ENCODE measurements at regions not wholly inside any gene's neighbourhood (a gene's known extent, or its start where the extent isn't known, plus 50 kb on each side); places are given as distances from the start of the nearest gene placed in this dataset.

DNA sequence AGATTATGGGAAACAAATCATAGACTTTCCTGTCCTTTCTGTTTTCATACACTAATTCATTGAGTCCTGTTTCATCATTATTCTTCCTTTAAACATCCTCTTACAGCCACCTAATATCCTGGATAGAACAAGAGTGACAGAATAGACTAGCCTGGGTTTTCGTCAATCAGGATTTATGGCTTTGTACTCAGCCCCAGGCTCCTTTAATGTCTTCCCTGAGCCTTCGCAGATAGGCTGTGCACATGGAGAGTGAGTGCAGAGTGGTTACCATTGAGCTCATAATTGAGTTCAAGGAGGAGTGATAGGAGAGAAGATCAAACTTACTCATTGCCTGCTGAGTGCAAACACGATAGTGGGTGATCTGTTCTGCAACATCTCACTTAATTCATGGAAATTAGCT is 304.9 kb downstream of the TDRD3 start (continued):
- TF ChIP-seq, protein P1, sequence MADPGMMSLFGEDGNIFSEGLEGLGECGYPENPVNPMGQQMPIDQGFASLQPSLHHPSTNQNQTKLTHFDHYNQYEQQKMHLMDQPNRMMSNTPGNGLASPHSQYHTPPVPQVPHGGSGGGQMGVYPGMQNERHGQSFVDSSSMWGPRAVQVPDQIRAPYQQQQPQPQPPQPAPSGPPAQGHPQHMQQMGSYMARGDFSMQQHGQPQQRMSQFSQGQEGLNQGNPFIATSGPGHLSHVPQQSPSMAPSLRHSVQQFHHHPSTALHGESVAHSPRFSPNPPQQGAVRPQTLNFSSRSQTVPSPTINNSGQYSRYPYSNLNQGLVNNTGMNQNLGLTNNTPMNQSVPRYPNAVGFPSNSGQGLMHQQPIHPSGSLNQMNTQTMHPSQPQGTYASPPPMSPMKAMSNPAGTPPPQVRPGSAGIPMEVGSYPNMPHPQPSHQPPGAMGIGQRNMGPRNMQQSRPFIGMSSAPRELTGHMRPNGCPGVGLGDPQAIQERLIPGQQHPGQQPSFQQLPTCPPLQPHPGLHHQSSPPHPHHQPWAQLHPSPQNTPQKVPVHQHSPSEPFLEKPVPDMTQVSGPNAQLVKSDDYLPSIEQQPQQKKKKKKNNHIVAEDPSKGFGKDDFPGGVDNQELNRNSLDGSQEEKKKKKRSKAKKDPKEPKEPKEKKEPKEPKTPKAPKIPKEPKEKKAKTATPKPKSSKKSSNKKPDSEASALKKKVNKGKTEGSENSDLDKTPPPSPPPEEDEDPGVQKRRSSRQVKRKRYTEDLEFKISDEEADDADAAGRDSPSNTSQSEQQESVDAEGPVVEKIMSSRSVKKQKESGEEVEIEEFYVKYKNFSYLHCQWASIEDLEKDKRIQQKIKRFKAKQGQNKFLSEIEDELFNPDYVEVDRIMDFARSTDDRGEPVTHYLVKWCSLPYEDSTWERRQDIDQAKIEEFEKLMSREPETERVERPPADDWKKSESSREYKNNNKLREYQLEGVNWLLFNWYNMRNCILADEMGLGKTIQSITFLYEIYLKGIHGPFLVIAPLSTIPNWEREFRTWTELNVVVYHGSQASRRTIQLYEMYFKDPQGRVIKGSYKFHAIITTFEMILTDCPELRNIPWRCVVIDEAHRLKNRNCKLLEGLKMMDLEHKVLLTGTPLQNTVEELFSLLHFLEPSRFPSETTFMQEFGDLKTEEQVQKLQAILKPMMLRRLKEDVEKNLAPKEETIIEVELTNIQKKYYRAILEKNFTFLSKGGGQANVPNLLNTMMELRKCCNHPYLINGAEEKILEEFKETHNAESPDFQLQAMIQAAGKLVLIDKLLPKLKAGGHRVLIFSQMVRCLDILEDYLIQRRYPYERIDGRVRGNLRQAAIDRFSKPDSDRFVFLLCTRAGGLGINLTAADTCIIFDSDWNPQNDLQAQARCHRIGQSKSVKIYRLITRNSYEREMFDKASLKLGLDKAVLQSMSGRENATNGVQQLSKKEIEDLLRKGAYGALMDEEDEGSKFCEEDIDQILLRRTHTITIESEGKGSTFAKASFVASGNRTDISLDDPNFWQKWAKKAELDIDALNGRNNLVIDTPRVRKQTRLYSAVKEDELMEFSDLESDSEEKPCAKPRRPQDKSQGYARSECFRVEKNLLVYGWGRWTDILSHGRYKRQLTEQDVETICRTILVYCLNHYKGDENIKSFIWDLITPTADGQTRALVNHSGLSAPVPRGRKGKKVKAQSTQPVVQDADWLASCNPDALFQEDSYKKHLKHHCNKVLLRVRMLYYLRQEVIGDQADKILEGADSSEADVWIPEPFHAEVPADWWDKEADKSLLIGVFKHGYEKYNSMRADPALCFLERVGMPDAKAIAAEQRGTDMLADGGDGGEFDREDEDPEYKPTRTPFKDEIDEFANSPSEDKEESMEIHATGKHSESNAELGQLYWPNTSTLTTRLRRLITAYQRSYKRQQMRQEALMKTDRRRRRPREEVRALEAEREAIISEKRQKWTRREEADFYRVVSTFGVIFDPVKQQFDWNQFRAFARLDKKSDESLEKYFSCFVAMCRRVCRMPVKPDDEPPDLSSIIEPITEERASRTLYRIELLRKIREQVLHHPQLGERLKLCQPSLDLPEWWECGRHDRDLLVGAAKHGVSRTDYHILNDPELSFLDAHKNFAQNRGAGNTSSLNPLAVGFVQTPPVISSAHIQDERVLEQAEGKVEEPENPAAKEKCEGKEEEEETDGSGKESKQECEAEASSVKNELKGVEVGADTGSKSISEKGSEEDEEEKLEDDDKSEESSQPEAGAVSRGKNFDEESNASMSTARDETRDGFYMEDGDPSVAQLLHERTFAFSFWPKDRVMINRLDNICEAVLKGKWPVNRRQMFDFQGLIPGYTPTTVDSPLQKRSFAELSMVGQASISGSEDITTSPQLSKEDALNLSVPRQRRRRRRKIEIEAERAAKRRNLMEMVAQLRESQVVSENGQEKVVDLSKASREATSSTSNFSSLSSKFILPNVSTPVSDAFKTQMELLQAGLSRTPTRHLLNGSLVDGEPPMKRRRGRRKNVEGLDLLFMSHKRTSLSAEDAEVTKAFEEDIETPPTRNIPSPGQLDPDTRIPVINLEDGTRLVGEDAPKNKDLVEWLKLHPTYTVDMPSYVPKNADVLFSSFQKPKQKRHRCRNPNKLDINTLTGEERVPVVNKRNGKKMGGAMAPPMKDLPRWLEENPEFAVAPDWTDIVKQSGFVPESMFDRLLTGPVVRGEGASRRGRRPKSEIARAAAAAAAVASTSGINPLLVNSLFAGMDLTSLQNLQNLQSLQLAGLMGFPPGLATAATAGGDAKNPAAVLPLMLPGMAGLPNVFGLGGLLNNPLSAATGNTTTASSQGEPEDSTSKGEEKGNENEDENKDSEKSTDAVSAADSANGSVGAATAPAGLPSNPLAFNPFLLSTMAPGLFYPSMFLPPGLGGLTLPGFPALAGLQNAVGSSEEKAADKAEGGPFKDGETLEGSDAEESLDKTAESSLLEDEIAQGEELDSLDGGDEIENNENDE (IDR thresholded peaks at IDR 0.05; ENCODE audit: insufficient replicate concordance, low read length), result no peak
- TF ChIP-seq SRF (IDR thresholded peaks at IDR 0.05; ENCODE audit: low read depth, low read length), result no peak
- TF ChIP-seq RNF2 (IDR thresholded peaks at IDR 0.05; ENCODE audit: borderline replicate concordance, low read depth, low read length, missing control alignments, poor library complexity, severe bottlenecking), result no peak
- TF ChIP-seq JUND (IDR thresholded peaks at IDR 0.05; ENCODE audit: low read length), result no peak
- TF ChIP-seq, protein P2, sequence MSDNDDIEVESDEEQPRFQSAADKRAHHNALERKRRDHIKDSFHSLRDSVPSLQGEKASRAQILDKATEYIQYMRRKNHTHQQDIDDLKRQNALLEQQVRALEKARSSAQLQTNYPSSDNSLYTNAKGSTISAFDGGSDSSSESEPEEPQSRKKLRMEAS (IDR thresholded peaks at IDR 0.05), result no peak
